HuH-7.5 (cell line): ENCODE measurements at regions not wholly inside any gene's neighbourhood (a gene's known extent, or its start where the extent isn't known, plus 50 kb on each side); places are given as distances from the start of the nearest gene placed in this dataset.
"Not testable (repeated sequence)": the region's sequence is repeated elsewhere in the genome, so short reads cannot be mapped to it uniquely, and the experiment has no call there.

Source experiments
- DNase-seq: peaks from one replicate; pipeline ENCODE4 v3.0.0; 2011; ENCODE audit warnings: low spot score

DNA sequence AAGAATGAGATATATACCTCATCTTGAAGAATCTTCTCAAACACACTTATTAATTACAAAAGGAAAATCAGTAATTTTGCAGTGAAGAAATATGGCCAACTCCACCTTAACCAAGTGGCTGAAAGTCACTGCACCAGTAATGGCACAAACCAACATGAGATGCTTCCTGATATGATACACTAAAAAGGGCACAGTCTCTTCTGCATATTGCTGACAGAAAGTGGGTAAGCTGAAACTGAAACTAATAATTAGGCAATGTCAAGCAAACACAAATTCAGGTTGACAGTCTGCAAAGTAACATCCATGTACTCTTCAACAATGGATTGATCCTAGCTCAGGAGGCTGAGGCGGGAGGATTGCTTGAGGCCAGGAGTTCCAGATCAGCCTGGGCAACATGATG is 56.1 kb downstream of the ZNF22 start:
- DNase-seq, result not testable (repeated sequence)

DNA sequence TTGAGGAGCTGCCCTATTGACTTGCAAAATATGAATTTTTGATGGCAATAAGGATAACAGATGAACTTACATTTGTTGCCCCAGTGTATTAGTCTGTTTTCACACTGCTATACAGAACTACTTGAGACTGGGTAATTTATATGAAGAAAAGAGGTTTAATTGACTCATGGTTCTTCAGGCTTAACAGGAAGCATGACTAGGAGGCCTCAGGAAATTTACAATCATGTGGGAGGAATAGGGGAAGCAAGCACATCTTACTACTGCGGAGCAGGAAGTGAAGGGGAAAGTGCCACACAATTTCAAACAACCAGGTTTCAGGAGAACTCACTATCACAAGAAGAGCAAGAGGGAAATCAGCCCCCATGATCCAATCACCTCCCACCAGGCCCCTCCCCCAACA is 57.9 kb downstream of the ZNF22 start:
- no peak for DNase-seq

DNA sequence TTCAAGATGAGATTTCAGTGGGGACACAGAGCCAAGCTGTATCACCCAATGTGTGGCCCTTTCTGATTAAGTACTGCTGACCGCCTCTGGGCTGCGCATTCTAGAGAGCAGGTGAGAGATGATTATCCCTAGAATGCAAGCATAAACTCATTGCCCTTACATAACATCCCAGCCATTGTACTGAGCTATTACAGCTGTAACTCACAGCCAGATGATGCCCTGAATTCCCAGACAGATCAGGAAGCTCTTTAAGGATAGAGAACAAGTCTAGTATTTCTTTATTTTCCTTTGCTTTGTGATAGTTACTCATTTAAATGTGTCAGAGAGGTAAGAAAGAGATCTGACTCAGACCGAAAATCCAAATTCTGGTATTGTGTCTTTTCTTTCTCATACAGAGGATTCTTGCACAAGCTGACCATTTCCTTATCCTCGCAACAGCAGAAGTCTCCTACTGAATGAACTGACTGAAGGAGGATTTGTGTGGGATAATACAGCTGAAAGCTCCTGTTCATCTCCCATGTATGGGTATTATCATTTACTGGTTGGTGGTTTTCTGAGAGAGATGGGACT is 58.4 kb downstream of the ZNF22 start:
- DNase-seq, result no peak

DNA sequence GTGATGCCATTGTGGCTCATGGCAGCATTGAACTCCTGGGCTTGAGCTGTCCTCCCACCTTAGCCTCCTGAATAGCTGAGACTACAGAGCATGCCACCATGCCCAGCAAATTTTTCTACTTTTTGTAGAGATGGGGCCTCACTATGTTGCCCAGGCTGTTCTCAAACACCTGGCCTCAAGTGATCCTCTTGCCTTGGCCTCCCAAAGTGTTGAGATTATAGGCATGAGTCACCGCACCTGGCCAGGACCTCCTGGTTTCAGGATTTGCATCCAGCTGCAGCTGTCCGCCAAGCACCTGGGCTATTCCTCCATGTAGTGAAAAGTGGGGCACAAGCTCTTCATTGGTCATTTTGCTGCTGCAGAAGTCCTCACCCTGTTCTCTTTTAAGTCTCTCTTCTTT is 58.9 kb downstream of the ZNF22 start:
- DNase-seq, result no peak

DNA sequence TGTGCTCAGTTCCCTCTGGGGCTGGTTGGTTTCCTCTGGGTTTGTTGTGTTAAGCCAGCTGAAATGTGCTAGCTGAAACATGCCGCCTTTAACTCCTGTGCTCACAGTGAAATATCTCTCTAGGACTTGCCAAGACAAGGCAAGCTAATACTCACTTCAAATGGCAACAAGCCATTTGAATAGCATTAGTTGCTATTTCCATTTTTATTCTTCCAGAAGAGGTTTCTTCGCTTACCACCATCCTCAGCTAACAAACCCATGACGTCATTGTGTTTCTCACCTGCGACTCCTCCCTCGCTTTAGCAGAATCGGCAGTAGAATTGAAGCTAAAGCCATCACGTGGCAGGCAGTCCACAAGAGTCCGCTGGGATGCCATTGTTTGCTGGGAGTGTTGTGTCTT is 61.3 kb downstream of the ZNF22 start:
- no peak for DNase-seq

DNA sequence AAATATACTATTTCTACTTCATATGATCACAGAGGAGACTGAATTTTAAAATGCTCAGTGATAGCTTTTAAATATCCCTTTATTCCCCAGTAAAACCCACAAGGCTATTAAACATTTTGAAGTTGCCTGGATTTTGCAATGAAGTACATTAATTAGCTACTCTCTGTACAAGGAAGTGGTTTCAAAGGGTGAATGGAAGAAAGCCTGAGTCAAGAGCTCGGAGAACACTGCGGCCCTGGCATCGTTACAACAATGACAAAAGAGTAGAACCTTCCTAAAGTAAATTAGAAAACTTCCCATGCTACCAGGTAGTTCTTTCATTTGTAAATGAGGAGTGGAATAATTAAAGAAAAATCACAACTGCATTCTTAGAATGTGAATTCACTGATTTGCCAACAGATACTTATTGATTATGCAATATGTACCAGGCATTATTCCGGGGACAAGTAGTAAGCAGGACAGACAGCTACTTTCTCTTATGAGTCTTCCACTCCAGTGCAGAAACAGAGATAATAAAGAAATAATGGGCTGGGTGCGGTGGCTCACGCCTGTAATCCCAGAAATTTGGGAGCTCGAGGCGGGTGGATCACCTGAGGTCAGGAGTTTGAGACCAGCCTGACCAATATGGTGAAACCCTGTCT is 63.0 kb downstream of the ZNF22 start:
- no peak for DNase-seq

DNA sequence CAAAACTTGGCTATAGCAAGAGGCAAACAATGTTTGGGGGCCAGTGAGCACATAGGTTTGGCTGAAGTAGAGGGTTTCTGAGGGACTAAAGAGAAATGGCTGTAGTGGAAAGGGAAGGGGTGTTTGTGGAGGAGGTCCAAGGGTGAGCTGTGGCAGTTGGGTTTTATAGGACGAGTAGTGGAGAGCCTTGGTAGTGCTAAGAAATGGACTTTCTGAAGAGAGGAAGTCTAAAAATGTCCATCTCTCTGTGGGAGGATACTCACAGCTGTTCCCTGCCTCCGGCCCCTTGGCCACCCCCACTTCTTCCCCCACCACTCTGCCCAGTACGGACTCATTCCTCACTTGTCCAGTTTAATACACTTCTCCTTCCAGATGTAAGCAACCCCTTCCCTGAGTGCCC is 64.3 kb downstream of the ZNF22 start:
- DNase-seq, result no peak

DNA sequence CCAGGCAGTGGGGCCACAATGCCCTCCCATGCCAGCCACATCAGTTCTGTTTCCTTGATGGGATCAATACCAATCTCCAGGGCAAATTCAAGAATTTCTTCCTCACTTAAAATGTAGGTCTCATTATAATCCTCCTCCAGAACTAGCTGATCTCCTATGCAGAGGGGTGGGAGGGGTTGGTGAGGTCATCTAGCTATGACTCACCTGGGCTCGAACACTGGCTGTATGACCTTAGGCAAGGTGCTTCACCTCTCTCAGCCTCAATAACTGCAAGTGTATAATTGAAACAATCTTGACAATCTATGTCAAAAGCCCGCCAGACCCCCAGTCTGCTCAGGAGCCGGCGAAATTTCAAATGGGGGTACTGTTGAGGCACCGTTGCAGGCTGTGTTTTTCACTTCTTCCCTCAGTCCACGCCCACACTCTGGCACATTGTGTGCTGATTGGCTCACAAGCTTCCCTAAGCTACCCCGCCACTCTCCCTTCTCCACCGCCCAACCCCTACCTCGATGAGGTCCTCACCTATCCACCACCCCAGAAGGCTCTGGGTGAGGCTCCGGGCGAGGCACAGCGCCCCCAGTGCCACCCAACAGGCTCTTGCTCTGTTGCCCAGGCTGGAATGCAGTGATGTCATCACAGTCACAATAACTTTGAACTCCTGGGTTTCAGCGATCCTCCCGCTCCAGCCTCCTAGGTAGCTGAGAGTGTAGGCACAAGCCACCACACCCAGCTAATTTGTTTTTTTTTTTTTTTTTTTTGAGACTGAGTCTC is 70.5 kb downstream of the ZNF22 start:
- DNase-seq, result no peak

DNA sequence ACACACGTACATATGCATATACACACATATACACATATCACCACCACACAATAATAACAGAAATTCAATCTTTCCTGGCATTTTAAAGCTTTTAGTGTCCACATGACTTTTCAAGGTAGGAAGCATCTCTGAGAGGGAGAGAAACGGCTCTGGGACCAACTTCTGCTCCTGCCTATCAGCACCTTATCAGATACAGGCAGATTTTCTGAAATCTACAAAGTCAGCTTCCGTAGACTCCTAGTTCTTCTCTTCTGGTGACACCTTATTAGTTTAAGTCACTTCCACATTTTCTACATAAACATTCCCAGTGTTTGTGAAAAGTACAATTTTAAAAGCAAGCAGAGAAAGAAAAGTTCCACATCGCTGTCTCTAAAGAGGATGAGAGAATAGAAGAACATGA is 74.5 kb downstream of the ZNF22 start:
- DNase-seq, result no peak

DNA sequence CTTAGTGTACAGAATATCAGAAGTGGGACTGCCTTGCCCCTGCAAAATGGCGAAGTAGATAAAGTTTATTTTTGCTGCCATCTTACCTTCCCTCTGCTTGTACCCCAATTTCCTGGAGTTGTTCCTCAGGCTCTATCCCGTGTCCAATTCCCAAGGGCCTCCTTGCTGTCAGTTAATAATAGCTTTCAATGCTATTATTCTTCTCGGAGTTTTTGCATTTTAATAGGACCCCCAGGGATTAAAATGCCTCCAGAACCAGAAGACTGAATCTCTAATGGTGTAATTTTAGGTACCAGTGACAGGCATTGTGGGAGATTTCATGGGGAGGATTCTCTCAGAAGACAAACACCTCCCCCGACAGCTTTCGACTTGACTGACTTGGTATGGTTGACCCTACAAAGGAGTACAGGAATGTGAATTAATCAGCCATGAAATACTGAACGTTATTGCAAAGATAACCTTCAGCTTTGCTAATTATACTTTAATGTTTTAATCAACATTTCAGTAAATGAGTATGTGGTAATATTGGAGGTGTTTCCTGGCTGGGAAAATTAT is 75.2 kb downstream of the ZNF22 start:
- no peak for DNase-seq

DNA sequence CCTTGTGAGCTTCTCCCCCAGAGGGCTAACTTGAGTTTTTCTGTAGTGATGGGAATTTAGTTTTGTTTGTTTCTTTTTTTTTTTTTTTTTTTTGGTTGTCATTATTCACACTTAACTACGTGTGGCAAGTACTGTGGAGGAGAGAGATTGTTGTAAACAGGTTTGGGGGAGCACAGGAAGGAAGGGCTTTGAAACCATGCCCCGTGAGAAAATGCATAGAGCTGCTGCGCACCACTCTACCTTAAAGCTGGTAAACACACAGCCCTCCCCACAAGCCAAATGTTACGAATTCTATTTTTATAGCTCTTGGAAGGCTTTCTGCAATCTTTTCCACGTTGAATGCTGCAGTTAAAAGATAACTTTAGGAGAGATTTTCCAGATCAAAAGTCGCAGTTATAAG is 76.2 kb downstream of the ZNF22 start:
- DNase-seq, result no peak

DNA sequence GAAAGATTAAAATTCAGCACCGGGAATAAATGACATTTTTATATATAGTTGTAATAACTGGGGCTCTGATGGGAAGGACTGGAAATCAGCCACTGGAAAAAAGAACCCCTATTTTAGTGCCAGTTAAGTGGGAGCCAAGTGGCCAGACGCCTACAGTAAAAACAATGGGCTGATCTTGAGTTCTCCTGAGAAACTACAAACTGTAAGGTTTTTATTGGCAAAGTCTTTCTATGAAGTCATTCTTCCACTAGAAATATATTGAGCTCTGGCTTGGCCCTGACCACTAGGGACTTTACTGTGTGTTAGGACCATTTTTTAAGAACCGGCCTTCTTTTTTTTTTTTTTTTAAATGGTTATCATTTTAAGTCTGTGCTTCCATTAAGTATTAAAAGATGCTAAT is 79.6 kb downstream of the ZNF22 start:
- DNase-seq, result no peak

DNA sequence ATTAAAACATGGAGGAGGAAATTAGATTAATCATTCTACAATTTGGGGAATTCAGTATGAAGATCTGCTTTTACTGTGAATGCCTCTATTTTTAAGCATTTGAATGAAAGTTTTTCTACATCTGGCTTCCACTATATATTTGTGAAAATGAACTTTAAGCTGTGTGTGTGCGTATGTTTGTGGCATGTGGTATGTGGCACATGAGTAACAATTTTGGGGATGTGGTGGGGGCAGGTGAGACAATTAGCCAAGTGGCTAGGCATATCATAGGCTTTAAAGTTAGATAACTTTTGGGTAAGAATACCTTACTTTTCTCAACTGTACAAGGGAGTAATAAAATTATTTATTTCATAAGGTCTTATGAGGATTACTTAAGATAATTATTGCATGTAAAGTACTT is 81.5 kb downstream of the ZNF22 start:
- no peak for DNase-seq

DNA sequence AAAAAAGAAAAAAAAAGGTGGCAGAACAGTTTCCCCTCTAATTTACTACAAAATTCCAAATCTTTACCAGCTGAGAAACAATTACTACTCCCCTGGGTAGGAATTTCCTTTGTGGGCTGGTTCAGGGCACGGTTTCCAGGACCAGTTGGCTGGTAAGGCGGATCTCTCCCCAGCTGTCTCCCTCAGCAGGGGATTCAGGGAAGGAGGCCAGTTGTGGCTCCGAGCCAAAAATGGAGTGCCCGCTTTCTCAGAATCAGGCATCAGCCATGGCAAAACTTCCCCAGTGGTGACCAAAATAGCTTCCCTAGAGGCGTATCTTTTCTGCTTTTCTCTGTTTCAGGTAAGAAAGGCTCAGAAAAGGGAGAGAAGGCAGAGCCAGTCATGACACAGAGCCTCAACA is 91.2 kb downstream of the ZNF22 start:
- no peak for DNase-seq

DNA sequence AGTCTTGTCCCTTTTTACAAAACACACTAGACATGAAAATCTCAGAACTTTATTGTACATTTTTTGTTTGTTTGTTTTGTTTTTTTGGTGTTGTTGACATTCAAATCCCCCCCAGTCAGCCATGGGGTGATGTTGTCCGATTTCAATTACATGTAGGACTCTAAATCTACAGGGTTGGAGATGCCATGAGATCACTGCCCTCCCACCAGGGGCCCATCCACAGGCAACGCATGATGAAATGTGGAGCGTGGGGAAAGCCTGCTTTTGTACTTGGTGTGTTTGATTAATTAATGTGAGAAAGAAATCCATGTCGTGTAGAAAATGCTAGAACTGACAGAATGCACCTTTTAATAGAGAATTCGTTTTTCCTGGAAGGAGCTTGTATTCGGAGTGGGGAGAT is 93.2 kb downstream of the ZNF22 start:
- DNase-seq, result no peak

DNA sequence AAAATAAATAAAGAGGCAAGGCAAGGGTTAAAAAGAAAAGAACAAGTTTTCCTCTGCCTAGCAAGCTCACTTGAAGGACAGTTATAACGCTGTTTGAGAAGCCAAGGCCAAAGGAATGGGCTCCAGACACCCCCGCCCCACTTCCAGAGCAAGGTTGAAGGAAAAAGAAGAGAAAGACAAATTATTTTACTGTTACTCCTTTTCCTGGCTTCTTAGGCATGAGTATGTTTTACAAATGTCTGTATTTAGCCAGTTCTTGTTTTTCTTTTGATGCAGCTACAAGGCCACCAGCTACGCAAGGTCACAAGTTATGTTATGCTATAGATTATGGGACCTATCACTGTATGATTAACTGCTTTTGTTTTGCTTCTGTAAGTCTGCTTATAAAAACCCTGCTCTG is 94.6 kb downstream of the ZNF22 start:
- no peak for DNase-seq

DNA sequence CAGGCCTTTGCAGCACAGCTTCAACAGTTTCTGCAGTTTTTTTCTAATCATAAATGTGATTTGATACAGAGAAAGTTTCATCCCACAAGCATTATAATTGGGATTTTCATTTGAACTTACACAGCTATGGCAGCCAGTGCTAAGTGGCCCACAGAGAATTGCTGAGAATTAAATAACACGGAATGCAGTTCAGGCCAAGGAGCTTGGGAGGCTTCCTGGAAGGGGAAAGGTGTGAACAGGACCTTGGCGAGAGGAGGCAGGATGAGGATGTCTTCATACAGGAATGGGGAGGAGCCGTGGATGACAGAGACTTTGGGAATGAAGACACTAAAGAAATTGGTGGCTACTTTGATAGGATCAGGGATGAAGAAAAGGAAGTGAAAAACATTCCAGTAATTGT is 95.3 kb downstream of the ZNF22 start:
- DNase-seq, result no peak

DNA sequence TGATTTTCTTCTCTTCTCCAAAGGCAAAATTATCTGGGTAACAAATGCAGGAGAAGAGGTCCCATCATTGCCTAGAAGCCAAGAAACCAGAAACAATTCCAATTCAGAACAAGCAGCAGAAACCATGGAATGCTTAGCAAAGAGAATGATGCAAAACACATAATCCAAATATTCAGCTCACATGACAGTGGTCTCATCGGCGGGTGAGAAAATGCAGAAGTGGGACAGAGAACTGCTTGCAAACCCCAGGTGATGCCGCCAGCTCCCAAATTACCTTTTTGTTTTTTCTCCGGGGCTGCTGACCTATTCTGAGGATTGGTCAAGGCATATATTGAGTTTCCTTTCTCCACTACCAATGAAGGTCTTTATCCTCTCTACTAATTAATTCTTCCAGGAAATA is 99.7 kb downstream of the ZNF22 start:
- DNase-seq, result no peak

DNA sequence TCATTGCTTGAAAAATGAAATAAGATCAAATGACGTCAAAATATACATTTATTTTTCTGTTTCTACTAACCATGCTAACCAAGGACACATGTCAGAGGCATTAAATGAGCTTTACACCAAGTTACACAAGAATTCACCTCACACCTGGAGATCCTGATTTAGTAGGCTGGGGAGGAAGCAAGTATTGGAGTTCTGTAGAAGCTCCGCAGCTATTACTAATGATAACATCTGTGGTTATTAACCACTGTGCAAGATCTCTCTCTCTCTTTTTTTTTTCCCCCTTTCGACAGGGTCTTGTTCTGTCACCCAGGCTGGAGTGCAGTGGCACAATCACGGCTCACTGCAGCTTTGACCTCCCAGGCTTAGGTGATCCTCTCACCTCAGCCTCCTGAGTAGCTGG is 104.0 kb downstream of the ZNF22 start:
- DNase-seq, result no peak

DNA sequence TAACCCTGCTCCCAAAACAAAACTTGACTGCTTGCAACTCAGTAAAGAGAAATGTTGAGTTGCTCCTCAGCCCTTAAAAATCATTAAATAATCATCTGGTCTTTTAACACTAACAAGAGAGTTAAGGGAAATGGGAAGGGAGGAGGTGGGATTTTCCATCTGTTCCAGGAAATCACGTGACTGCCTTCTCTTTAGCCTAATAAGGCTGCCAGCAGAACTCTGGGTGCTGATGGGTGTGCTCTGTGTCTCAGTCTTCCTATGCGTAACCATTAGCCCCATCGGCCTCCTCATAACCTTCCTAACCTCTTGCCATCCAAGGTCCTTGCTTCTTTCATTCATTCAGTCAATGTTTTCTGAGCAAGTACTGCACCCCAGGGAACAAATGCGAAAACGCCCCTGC is 104.6 kb downstream of the ZNF22 start:
- DNase-seq, result not testable (repeated sequence)

DNA sequence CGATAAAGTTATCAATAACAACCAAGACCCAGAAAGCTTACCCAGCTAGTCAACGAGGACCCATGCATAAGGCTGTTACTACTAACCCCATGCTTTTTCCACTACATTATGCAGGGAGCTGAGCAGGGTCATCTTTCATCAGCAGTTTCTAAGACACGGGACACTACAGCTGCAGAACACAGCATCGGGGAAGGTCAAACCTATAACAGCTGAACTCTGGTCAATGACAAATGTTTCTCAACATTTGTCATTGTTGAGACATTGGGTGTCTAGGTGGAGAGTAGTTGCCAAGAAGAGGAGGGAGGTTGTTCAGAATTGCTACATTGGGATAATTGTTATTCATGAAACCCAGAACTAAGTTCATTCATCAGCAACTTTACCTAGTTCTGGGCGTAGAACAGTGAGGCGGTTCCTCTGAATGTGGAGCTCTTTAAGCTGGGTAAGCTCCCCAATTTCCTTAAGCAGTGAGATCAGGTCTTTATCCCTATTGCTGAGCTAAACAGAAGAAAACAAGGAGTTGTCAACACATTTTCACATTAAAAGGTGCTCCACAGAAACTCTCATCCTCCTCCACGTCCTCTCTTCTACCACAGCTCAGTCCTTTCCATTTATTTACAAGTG is 105.6 kb downstream of the ZNF22 start:
- no peak for DNase-seq

DNA sequence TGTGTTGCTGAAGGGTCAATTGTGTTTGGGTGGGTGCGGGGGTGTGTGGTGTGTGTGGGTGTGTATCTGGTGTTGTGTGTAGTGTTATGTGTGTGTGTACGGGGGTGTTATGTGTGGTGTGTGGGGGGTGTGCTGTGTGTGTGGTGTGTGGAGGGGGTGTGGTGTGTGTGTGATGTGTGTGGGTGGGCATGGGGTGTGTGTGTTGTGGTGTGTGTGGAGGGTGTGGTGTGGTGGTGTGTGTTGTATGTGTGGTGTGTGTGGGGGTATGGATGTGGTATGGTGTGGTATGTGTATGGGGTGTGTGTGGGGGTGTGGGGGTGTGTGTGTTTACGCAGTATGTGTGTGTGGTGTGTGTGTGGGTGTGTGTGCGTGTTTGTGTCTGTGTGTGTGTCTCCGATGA is 110.8 kb downstream of the ZNF22 start:
- no peak for DNase-seq

DNA sequence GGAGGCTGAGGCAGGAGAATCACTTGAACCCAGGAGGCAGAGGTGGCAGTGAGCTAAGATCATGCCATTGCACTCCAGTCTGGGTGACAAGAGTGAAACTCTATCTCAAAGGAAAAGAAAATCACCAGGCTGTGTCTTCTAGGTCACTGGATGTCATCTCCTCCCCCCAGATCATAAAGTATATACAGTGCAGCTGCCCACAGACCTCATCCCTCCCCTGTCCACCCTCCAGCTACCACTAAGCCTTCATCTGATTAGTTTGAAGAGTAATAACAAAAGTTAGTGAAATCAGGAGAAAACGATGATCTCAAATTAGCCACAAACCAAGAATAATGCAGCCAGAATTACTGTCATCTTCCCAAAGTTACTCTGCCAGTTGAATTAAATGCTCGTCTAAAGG is 117.2 kb downstream of the ZNF22 start:
- not testable (repeated sequence) for DNase-seq
